ENCODE measurements at regions not wholly inside any gene's neighbourhood (a gene's known extent, or its start where the extent isn't known, plus 50 kb on each side); places are given as distances from the start of the nearest gene placed in this dataset.

- TF ChIP-seq NRF1 (conservative IDR thresholded peaks at IDR 0.05; ENCODE audit: low read depth, low read length) (no peak), RBBP5 (conservative IDR thresholded peaks at IDR 0.05) (no peak), HCFC1 (IDR thresholded peaks at IDR 0.05; ENCODE audit: low read length) (no peak), TARDBP (IDR thresholded peaks at IDR 0.05; ENCODE audit: borderline replicate concordance) (no peak), ZZZ3 (IDR thresholded peaks at IDR 0.05; ENCODE audit: control insufficient read depth, insufficient read length, low read depth) (no peak), SIX5 (IDR thresholded peaks at IDR 0.05; ENCODE audit: low read depth, low read length, severe bottlenecking) (no peak)
Observed at GRCh38 chr2:239459056-239459455, 58.2 kb upstream of the HDAC4 start.

All from GM12878 (cell line).